GM12872 (cell line): ENCODE measurements at regions not wholly inside any gene's neighbourhood (a gene's known extent, or its start where the extent isn't known, plus 50 kb on each side); places are given as distances from the start of the nearest gene placed in this dataset.

Experiments
- TF ChIP-seq, protein P1 (sequence below): IDR thresholded peaks from 3 replicates; pipeline ENCODE4 v1.5.1; 2011; ENCODE audit warnings: low read depth, mild to moderate bottlenecking, low read length, moderate library complexity; ENCODE audit not compliant: insufficient read depth

DNA sequence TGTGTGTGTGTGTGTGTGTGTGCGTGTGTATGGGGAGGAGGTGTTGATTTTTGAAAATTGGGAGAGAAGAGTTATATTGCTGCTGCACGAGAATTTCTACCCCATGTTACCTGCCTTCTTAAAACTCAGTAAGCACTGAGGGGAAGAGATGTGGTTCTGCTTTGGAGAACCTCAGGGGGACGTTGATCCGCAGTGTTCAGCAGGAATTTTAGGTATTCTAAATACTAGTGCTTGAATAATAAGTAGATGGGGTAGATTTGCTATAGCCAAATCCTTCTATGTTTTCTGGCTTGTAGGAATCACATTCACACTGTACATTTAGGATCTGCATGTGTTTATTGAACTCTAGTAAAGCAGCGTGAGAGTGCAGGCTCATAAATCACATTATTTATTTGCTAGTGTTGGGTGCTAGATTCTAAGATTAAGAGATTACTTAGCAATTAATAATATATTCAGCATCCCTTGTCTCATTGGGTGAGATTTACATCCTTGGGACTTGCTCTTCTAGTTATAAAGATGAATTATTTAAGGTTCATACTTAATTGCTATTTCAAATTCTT, 268.1 kb downstream of the MFSD1 start:
- TF ChIP-seq, protein P1, sequence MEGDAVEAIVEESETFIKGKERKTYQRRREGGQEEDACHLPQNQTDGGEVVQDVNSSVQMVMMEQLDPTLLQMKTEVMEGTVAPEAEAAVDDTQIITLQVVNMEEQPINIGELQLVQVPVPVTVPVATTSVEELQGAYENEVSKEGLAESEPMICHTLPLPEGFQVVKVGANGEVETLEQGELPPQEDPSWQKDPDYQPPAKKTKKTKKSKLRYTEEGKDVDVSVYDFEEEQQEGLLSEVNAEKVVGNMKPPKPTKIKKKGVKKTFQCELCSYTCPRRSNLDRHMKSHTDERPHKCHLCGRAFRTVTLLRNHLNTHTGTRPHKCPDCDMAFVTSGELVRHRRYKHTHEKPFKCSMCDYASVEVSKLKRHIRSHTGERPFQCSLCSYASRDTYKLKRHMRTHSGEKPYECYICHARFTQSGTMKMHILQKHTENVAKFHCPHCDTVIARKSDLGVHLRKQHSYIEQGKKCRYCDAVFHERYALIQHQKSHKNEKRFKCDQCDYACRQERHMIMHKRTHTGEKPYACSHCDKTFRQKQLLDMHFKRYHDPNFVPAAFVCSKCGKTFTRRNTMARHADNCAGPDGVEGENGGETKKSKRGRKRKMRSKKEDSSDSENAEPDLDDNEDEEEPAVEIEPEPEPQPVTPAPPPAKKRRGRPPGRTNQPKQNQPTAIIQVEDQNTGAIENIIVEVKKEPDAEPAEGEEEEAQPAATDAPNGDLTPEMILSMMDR = no peak

DNA sequence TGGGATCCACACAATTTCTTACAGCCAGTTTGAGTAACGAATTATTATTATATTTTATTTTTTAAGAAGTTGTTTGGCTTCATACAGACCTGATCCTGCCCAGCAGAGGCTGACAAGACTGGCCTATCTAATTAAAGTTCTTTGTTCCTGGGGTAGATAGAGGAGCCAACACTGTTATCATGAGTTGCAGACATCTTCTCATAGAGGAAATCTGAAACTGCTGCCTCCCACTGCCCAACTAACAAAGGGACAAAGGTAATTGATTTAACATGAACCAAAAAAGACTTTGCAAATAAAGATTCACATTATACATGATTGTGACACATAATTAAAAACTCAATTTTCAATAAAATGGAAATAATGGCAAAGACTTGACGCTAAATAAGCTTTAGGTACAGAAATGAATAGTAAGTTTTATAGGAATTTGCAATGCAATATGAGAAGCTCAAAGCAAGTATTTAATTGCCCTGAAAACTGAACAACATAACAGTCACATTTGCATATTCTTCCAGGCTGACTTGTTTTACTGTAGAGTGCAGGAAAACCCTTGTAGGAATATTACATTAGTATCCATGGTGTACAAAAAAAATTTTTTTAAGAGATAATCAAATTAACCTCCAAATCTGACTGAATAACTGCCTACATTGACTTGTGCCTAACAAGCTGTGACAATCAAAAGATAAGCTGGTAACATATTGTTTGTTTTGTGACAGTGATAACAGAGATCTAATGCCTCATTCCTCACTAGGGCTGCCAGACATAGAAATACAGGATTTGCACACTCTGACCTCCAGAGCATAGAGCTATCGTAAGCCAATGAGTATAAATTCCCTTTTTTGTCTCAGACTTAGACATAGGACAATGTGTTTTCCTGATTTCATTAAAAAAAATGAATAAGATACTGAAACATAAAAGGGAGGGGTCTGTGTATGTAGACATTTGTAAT, 273.2 kb downstream of the MFSD1 start:
- TF ChIP-seq, protein P1 = no peak

DNA sequence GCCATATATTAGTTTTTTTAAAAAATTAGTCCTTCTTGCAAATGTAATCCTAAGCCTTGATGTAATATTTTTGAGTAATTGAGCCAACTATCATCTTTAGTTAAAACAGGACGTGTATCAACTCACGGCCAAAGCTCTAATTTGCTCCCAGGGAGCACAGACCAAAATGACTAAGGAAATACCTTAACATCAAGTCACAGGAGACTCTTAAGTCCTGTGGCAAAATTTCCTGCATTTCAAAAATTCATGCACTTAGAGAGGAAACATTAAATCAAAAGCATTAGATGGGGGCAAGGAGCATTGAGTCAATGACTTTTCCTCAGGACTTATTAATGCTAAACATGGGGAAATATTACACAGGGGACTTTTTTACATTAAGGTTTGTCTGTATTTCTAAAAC, 276.0 kb downstream of the MFSD1 start:
- TF ChIP-seq, protein P1 = no peak

DNA sequence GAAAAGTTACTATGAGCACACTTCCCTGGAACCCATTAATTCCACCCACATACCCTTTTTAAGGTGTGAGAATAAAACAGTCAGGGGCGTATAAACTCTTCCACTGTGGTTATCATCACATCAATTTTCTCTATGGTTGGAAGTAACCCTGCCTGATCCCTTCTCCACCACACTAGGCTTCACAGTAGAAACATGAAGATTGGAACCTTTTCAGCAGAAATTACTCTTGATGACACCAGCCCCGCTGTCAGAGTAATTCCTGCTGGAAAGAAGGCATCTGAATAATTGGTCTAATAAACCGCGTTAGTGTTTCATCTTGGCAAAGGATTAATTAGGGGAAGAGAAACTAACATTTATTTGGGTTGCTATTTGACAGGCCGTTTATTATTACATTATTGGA, 278.4 kb downstream of the MFSD1 start:
- TF ChIP-seq, protein P1 = no peak

DNA sequence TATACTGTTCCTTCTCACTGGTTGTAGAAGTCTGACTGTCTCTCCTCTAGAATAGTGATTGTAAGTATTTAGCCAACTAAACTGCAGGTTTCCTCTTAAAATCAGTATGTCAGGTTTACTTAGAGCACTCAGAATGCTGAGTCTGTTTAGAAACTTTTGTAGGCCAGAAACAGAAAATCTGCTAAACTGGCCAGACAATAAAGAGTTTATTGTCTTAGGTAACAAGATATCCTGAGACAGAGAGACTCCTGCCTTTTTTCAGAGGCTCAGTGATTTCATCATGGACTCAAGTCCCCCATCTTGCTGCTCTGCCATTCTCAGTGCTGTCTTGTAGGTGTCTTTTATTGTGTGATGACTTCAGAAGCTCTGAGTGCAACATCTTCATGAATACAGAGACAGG, 279.0 kb downstream of the MFSD1 start:
- TF ChIP-seq, protein P1 = no peak

DNA sequence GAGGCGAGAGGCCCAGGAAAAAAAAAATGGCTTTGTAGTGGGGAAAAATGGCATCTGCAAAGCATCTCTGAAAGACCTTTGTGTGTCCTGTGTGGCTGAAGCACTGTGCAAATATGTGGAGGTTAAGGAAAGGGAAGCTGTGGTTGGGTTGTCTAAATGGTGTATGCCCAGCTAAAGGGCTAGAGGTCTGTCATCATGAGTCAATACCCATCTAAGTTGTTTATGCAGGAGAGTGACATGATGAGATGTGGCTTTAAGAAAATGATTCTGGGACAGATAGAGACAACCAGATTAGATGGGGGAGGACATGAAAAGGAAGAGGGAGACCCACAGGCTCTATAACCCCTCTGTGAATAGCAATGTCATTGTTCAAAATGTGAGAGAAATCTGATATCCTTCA, 280.7 kb downstream of the MFSD1 start:
- TF ChIP-seq, protein P1 = no peak

DNA sequence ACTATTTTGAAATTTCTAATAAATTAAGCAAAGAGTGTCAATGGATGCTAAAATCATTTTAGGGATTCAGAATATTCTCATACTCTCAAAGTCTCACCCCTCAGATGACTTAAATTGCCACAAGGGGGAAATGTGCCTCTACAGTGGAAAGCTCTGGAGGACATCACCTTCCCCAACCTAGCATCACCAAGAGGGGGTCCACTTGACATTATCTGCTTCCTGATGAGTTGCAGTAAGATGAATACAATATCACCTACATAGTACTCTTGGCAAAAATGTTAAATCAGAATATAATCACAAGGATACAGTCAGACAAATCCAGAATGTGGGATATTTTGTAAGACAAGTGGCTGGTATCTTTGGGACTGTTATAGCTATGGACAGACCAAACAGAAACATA, 290.1 kb downstream of the MFSD1 start:
- TF ChIP-seq, protein P1 = no peak
